GM23248 (cell line): ENCODE measurements at regions not wholly inside any gene's neighbourhood (a gene's known extent, or its start where the extent isn't known, plus 50 kb on each side); places are given as distances from the start of the nearest gene placed in this dataset.

Experiments
- DNase-seq: peaks from one replicate; pipeline ENCODE4 v3.0.0-alpha.2; 2015
- H2AFZ ChIP-seq: fragments of 200-600 bp; sonication (generic); 2 replicates; pipeline ENCODE4 v1.6.1; 2016; ENCODE audit warnings: antibody characterized with exemption
- H3F3A ChIP-seq: fragments of 200-600 bp; sonication (generic); 2 replicates; pipeline ENCODE4 v1.6.1; 2016; ENCODE audit warnings: mild to moderate bottlenecking, antibody characterized with exemption, mixed run types; ENCODE audit not compliant: insufficient read depth
- H3K27ac ChIP-seq: fragments of 200-600 bp; sonication (generic); 2 replicates; pipeline ENCODE4 v1.5.1; 2016; ENCODE audit warnings: mild to moderate bottlenecking
- H3K27me3 ChIP-seq: fragments of 200-600 bp; sonication (generic); replicated peaks from 2 replicates; pipeline ENCODE4 v1.6.1; 2016; ENCODE audit warnings: mild to moderate bottlenecking; ENCODE audit not compliant: insufficient read depth
- H3K36me3 ChIP-seq: fragments of 200-600 bp; sonication (generic); 2 replicates; pipeline ENCODE4 v1.6.1; 2016; ENCODE audit warnings: low read depth, mild to moderate bottlenecking
- H3K4me1 ChIP-seq: fragments of 200-600 bp; sonication (generic); 2 replicates; pipeline ENCODE4 v1.6.1; 2016; ENCODE audit warnings: mild to moderate bottlenecking; ENCODE audit not compliant: insufficient read depth
- H3K4me2 ChIP-seq: fragments of 200-600 bp; sonication (generic); one replicate; pipeline ENCODE4 v1.6.1; 2016; ENCODE audit warnings: mild to moderate bottlenecking; ENCODE audit not compliant: unreplicated experiment
- H3K4me3 ChIP-seq: fragments of 200-600 bp; sonication (generic); 2 replicates; pipeline ENCODE4 v1.5.1; 2016; ENCODE audit warnings: mild to moderate bottlenecking
- H3K79me2 ChIP-seq: fragments of 200-600 bp; sonication (generic); 2 replicates; pipeline ENCODE4 v1.6.1; 2016; ENCODE audit warnings: mild to moderate bottlenecking; ENCODE audit not compliant: insufficient read depth
- H3K9ac ChIP-seq: fragments of 200-600 bp; sonication (generic); 2 replicates; pipeline ENCODE4 v1.6.1; 2016; ENCODE audit warnings: mild to moderate bottlenecking
- H3K9me2 ChIP-seq: fragments of 200-600 bp; sonication (generic); 2 replicates; pipeline ENCODE4 v1.6.1; 2016; ENCODE audit warnings: mixed run types, mild to moderate bottlenecking, moderate library complexity; ENCODE audit not compliant: insufficient read depth
- H3K9me3 ChIP-seq: fragments of 200-600 bp; sonication (generic); one replicate; pipeline ENCODE4 v1.6.1; 2017; ENCODE audit warnings: low read depth
- H4K20me1 ChIP-seq: fragments of 200-600 bp; sonication (generic); 2 replicates; pipeline ENCODE4 v1.6.0; 2016; ENCODE audit not compliant: insufficient read depth
- EZH2 ChIP-seq: fragments of 200-600 bp; sonication (generic); IDR thresholded peaks from 2 replicates; pipeline ENCODE4 v1.6.1; 2018; ENCODE audit warnings: antibody characterized with exemption, mild to moderate bottlenecking; ENCODE audit not compliant: insufficient read depth, poor library complexity, severe bottlenecking
- EZH2phosphoT487 ChIP-seq: fragments of 200-600 bp; sonication (generic); IDR thresholded peaks from 2 replicates; pipeline ENCODE4 v1.6.1; 2018; ENCODE audit warnings: antibody characterized with exemption, moderate library complexity, mild to moderate bottlenecking, low read depth; ENCODE audit not compliant: insufficient read depth
- WGBS, 2 experiments: methylation state at CpG; one replicate each; pipeline ENCODE4 v1.1.6; 2015 to 2017; ENCODE audit warnings: low lambda C conversion rate in 2 of 2, low coverage in 1 of 2; ENCODE audit errors: missing lambda C conversion rate in 2 of 2; 5-methylcytosine and 5-hydroxymethylcytosine counted together
- in situ Hi-C: fragments of 300-500 bp; cut with MboI; formaldehyde crosslinking; loops from 2 replicates; pipeline ENCODE4 v1.15.0; 2020

DNA sequence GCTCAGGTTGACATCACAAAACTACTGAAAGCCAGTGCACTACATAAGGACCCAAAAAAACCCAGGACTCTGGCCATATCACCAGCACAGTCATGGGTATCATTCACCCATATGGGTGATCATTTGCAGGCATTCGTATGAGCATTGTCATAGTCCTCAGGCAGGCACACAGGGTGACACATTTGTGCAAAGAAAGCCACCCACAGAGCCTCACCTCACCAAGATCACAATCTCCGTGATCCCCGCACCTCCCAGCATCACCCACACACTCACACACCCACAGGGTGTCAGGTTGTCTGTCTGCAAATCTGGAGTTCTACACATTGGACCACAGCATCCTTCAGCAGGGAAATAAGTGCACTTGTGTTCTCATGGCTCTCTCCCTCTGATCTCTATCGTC, 166.0 kb upstream of the LPP start:
- DNase-seq = no peak
- Histone ChIP-seq H3K4me2 (no peak overlapping the region), H3F3A (peaks cover 19% of the 10 kb centered on the region), H3K9me3 (no peaks in the 10 kb centered on the region), H3K4me1 (peaks cover 17% of the 10 kb centered on the region), H3K27ac (no peak overlapping the region), H4K20me1 (no peaks in the 10 kb centered on the region), H3K4me3 (no peak overlapping the region), H3K79me2 (no peaks in the 10 kb centered on the region), H3K9ac (no peak overlapping the region), H3K27me3 (no peaks in the 10 kb centered on the region), H2AFZ (no peak overlapping the region), H3K36me3 (no peaks in the 10 kb centered on the region), H3K9me2 (no peaks in the 10 kb centered on the region)
- 96 to 99% methylated on average over 4 of the region's 4 CpGs for WGBS, 2 experiments
- no peak for TF ChIP-seq EZH2phosphoT487
- no peak for TF ChIP-seq EZH2
- in situ Hi-C loops = no loop called here

GRCh38 chr3:187989575-187990153, 164.3 kb upstream of the LPP start:
- no peaks in the 10 kb centered on the region for H3K9me3 ChIP-seq
- peaks cover 30% of the 10 kb centered on the region for H3F3A ChIP-seq

GRCh38 chr3:187992609-187993008, 161.3 kb upstream of the LPP start:
- Histone ChIP-seq H3K27ac (no peak overlapping the region), H3F3A (peaks cover 27% of the 10 kb centered on the region), H2AFZ (no peak overlapping the region), H3K27me3 (no peaks in the 10 kb centered on the region), H3K4me3 (no peak overlapping the region), H3K9me2 (no peaks in the 10 kb centered on the region), H3K4me2 (no peak overlapping the region), H4K20me1 (no peaks in the 10 kb centered on the region), H3K79me2 (no peaks in the 10 kb centered on the region), H3K9me3 (no peaks in the 10 kb centered on the region), H3K4me1 (peaks cover 28% of the 10 kb centered on the region), H3K9ac (no peak overlapping the region), H3K36me3 (no peaks in the 10 kb centered on the region)
- in situ Hi-C loops = no loop called here
- no peak for TF ChIP-seq EZH2
- TF ChIP-seq EZH2phosphoT487 = no peak
- no peak for DNase-seq

More at GRCh38 chr3:187989575-187990153, 164.3 kb upstream of the LPP start:
- Histone ChIP-seq H4K20me1 (no peaks in the 10 kb centered on the region), H3K4me2 (no peak overlapping the region), H2AFZ (no peak overlapping the region), H3K9ac (no peak overlapping the region), H3K4me1 (peaks cover 28% of the 10 kb centered on the region), H3K9me2 (no peaks in the 10 kb centered on the region), H3K27me3 (no peaks in the 10 kb centered on the region), H3K27ac (no peak overlapping the region), H3K36me3 (no peaks in the 10 kb centered on the region), H3K4me3 (no peak overlapping the region), H3K79me2 (no peaks in the 10 kb centered on the region)
- WGBS, 2 experiments = 78 to 82% methylated on average over 10 of the region's 10 CpGs
- no peak for DNase-seq
- TF ChIP-seq EZH2phosphoT487 (no peak), EZH2 (no peak)
- in situ Hi-C loops = no loop called here

- WGBS, 2 experiments = 21 to 39% methylated on average over 4 of the region's 4 CpGs
- in situ Hi-C loops = no loop called here
- Histone ChIP-seq H3K9ac (no peak overlapping the region), H3K9me2 (no peaks in the 10 kb centered on the region), H4K20me1 (no peaks in the 10 kb centered on the region), H3K4me2 (peak overlapping the region; percentile 77), H2AFZ (peak overlapping the region; percentile 40; the same call in 1 of the 2 replicates), H3K27me3 (no peaks in the 10 kb centered on the region), H3F3A (peaks cover 25% of the 10 kb centered on the region), H3K27ac (peak overlapping the region; percentile 74), H3K79me2 (no peaks in the 10 kb centered on the region), H3K36me3 (no peaks in the 10 kb centered on the region), H3K4me1 (peaks cover 34% of the 10 kb centered on the region), H3K4me3 (no peak overlapping the region), H3K9me3 (no peaks in the 10 kb centered on the region)
- peak; percentile 77 for DNase-seq
- TF ChIP-seq EZH2 = no peak
- TF ChIP-seq EZH2phosphoT487 = no peak
Measured at GRCh38 chr3:187994221-187995042, 159.5 kb upstream of the LPP start.
